Fibroblast of mammary gland (primary cell): ENCODE measurements at regions not wholly inside any gene's neighbourhood (a gene's known extent, or its start where the extent isn't known, plus 50 kb on each side); places are given as distances from the start of the nearest gene placed in this dataset.

Experiments
- DNase-seq: peaks from one replicate; pipeline ENCODE4 v3.0.0-alpha.2; 2010; ENCODE audit warnings: low read depth
- H3K4me3 ChIP-seq: 2 replicates; pipeline ENCODE4 v1.5.1; 2011; ENCODE audit warnings: low read depth, mild to moderate bottlenecking, low read length, moderate library complexity; ENCODE audit not compliant: control insufficient read depth
- TF ChIP-seq, protein P1 (sequence below): conservative IDR thresholded peaks from 2 replicates; pipeline ENCODE4 v1.5.1; 2011; ENCODE audit warnings: low read depth, low read length, inconsistent platforms; ENCODE audit not compliant: control insufficient read depth, insufficient read depth

DNA sequence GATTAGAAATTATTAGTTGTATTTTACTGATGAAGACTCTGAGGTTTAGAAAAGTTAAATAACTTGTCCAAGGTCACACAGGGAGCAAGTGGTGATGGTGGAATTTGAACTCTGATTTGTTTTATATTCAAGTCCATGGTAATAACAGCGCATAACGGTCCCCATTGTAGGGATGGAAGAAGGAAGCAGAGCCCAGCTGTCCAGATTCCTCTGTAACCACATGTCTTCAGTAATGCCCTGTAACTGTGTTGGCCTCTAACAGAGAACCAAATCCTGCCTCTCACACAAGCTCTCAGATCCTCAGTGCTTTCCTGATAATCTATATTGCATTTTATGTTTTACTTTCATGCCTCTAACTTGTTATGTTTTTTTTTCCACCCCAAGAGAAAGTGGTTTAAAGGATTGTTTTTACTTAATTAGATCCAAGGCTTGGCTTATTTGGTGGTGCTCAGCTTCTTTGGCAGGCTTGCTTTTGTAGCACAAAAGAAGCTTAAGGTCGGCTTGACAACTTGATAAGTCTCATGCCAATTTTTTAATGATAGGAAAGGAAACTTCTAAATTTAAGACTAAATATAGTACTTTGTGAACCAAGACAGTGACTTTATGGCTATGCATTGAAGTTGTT, 105.1 kb upstream of the SEL1L start:
- no peak overlapping the region for H3K4me3 ChIP-seq
- DNase-seq, result no peak
- TF ChIP-seq, protein P1, sequence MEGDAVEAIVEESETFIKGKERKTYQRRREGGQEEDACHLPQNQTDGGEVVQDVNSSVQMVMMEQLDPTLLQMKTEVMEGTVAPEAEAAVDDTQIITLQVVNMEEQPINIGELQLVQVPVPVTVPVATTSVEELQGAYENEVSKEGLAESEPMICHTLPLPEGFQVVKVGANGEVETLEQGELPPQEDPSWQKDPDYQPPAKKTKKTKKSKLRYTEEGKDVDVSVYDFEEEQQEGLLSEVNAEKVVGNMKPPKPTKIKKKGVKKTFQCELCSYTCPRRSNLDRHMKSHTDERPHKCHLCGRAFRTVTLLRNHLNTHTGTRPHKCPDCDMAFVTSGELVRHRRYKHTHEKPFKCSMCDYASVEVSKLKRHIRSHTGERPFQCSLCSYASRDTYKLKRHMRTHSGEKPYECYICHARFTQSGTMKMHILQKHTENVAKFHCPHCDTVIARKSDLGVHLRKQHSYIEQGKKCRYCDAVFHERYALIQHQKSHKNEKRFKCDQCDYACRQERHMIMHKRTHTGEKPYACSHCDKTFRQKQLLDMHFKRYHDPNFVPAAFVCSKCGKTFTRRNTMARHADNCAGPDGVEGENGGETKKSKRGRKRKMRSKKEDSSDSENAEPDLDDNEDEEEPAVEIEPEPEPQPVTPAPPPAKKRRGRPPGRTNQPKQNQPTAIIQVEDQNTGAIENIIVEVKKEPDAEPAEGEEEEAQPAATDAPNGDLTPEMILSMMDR, result no peak

DNA sequence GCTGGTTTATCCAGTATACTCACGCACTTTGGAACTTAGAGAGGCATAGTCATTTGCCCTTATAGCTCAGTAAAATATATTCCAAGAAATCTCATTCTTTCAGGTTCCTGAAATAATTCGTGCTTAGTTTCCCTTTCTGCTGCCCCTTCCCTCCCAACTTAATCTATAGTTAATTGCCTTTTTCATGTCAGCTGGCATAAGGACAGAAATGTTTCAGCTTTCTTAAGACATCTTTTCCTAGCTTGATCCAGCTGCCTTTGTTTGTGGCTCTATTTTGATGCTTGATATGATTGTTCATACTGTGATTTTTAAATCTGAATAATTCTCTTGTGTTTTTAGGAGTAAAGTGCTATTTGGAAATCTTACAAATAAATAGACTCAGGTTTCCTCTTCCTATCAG, 120.0 kb upstream of the SEL1L start:
- no peak overlapping the region for H3K4me3 ChIP-seq
- TF ChIP-seq, protein P1, result no peak
- DNase-seq, result no peak

DNA sequence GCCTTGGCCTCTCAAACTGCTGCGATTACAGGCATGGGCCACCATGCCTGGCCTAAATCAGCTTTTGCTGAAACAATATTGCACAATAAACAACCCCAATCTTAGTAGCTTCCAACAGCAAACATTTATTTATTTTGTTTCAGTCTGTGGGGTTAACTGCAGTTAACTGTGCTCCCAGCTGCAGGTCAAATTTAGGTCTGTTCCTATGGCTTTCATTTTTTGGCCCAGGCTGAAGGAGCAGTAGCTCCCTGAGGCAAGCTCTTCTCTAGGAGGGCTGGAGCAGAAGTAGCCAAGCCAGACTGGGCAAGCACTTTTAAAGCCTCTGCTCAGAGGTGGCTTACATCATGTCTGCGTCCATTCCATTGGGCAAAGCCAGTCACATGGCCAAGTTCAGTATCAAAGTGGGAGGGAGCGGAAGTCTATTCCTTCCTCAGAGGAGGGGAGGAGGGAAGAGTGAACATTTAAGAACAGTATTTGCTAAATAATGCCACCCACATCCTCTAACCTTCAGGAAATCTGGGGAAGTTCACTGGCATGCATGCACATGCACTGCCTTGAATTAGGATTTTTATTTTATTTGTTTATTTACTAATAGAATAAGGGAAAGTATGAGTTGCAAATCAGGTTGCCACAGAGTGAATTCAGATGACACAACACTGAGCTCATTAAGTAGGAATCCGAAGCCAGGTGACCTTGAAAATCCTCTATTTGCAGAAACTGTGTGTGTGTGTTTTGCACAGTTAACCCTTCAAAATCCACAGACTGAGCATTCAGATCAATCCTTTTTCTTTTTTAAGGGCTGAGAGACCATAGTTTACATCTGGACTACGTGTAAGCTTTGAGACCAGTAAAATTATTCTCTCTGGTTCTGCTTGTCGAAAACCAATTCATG, 122.0 kb upstream of the SEL1L start:
- TF ChIP-seq, protein P1, result no peak
- DNase-seq, result no peak
- H3K4me3 ChIP-seq, result no peak overlapping the region

DNA sequence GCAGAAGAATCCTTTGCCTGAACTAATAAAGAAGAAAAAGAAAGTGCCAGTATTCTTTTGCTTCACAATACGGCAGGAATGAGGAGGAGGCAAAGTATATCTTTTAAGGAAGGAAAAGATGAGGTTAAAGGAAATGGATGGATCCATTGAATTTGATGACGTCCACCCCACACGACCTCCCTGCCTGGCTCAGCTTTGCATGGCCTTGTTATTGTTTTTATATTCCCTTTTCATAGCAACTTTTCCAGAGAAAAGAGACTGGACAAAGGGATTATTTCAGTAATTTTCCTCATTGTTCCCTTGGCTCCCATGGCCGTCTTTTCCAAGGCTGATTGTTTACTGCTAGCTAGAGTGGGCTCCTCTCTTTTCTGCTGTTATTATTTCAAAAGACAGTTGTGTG, 123.2 kb upstream of the SEL1L start:
- DNase-seq, result no peak
- TF ChIP-seq, protein P1, result no peak
- H3K4me3 ChIP-seq, result no peak overlapping the region

DNA sequence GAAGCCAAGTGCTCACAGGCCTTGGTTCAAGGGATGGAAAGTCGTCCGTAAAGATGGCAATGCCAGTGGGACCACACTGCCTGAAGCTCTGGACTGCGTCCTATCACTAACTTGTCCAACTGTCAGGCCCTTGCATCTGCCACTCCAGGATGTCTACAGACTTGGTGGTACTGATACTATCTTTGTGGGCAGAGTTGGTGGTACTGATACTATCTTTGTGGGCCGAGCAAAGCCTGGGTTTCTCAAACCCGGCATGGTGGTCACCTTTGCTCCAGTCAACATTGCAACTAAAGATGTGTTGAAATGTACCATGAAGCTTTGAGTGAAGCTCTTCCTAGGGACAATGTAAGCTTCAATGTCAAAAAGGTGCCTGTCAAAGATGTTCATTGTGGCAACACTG, 128.4 kb upstream of the SEL1L start:
- TF ChIP-seq, protein P1, result no peak
- H3K4me3 ChIP-seq, result no peak overlapping the region
- no peak for DNase-seq

DNA sequence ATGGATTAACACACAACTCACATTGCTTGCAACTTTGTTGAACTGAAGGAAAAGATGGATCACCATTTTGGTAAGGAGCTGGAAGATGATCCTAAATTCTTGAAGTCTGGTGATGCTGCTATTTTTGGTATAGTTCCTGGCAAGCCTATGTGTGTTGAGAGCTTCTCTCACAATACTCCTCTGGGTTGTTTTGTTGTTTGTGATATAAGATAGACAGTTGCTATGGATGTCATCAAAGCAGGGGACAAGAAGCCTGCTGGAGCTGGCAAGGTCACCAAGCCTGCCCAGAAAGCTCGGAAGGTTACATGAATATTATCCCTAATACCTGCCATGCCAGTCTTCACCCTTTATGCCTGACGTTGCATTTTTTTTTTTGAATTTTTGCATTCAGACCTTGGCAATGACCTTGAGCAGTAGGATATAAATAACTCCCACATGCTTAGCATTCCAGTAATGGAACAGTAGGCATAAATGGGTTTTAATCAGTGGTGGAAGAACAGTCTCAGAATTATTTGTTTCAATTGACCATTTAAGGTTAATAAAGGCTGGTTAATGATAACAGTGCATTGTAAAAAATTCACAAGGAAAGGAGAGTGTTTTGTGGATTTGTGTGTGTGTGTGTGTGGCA, 129.0 kb upstream of the SEL1L start:
- DNase-seq, result no peak
- TF ChIP-seq, protein P1, result no peak

More for the DNA sequence above, 129.0 kb upstream of the SEL1L start:
- no peak overlapping the region for H3K4me3 ChIP-seq
